Coronary artery (tissue), 2 donors: ENCODE measurements at regions not wholly inside any gene's neighbourhood (a gene's known extent, or its start where the extent isn't known, plus 50 kb on each side); places are given as distances from the start of the nearest gene placed in this dataset.
A peak's percentile ranks its signal among the peaks of the same experiment; 100 is the strongest.

Source experiments
- DNase-seq: peaks from one replicate; pipeline ENCODE4 v3.0.0-alpha.2; 2017; ENCODE audit warnings: low spot score
- H3K27ac ChIP-seq, 2 donors: fragments of 200-600 bp; sonication (generic); one replicate each; pipeline ENCODE4 v1.5.1; 2016 to 2019
- H3K4me3 ChIP-seq: fragments of 200-600 bp; sonication (generic); 2 replicates; pipeline ENCODE4 v1.5.1; 2016; ENCODE audit warnings: mild to moderate bottlenecking, moderate library complexity
- CTCF ChIP-seq: fragments of 200-600 bp; sonication (generic); IDR thresholded peaks from one replicate; pipeline ENCODE4 v1.5.1; 2019; ENCODE audit warnings: antibody characterized with exemption

DNA sequence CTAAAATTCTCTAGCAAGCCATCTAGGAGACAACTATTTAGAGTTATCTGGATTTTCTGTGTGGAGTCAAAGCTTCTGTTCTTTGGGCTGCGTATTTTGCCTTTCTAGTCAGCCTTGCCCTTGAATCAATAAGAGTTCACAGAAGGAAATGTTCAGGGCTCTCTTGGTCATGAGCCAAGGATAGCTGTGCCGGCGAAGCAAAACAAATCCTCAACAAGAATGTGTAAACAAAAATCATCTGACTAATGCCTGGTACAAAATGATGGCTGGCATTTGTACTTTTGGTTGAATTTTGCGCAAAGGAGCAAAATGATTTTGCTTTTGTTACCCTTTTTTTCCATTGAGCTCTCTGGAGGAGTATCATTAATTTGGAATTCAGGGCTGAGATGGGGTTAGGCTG lies 171.1 kb downstream of the DACT1 start:
- no peak overlapping the region for H3K27ac ChIP-seq
- no peak for TF ChIP-seq CTCF
- H3K4me3 ChIP-seq = no peak overlapping the region
- DNase-seq = no peak

GRCh38 chr14:58809520-58809919 lies 171.8 kb downstream of the DACT1 start:
- no peak for TF ChIP-seq CTCF
- DNase-seq = no peak
- no peak overlapping the region for H3K27ac ChIP-seq
- H3K4me3 ChIP-seq = no peak overlapping the region

GRCh38 chr14:58812050-58812910 lies 174.5 kb downstream of the DACT1 start:
- no peak for TF ChIP-seq CTCF
- no peak overlapping the region for H3K27ac ChIP-seq
- no peak for DNase-seq
- no peak overlapping the region for H3K4me3 ChIP-seq

GRCh38 chr14:58813745-58814144 lies 176.0 kb downstream of the DACT1 start:
- no peak for DNase-seq
- Histone ChIP-seq H3K4me3 (no peak overlapping the region), H3K27ac (no peak overlapping the region)
- TF ChIP-seq CTCF = no peak

GRCh38 chr14:58814466-58814865 lies 176.7 kb downstream of the DACT1 start:
- no peak for DNase-seq
- no peak for TF ChIP-seq CTCF
- H3K4me3 ChIP-seq = no peak overlapping the region
- H3K27ac ChIP-seq = no peak overlapping the region

DNA sequence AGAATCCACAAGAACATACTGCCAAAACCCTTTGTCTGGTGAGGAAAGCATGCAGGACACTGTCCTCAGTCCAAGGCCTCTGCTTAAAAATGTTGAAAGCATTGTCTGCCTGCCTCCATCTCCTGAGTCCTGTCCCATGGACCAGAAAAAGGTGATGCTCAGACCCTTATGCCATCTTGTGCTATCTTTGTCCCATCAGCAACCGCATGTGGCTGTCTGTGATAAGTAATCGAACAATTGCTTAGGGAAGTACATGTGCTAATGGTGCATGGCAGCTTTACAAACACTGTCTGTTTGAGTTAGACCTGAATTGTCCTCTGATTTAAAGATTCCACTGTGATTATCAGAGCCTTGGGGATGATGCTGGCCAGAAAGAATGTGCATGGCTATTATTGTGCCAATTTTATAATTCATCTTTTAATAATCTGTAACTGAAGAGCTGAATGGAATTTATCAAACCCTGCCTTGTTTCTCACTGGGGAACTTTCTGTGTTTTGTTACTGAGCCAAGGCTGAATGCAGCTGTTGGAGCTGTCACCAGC lies 177.5 kb downstream of the DACT1 start:
- no peak for DNase-seq
- Histone ChIP-seq H3K4me3 (no peak overlapping the region), H3K27ac (peak overlapping the region in 1 of 2 donors; percentile 44)
- no peak for TF ChIP-seq CTCF

DNA sequence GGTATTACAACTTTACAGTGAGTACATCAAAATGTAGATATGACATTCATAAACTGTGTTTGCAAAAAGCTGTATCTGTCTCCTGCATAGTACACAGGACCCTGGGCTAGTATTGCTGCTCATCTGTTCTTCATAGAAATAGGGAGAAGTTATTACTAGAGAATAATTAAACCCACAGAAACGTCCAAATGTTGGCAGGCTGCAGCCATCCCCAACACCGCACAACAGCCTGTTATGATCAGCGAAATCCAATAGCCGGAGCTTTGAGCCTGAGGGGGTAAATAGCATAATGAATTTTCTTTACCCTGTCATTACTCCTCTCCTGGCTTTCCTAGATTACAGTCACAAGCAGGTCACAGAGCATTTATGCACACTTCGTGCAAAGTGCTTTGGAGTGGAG lies 178.0 kb downstream of the DACT1 start:
- TF ChIP-seq CTCF = no peak
- DNase-seq = no peak
- Histone ChIP-seq H3K27ac (no peak overlapping the region), H3K4me3 (no peak overlapping the region)
